C4-2B (cell line): ENCODE measurements at regions not wholly inside any gene's neighbourhood (a gene's known extent, or its start where the extent isn't known, plus 50 kb on each side); places are given as distances from the start of the nearest gene placed in this dataset.

Source experiments
- H3K27ac ChIP-seq: fragments of 450-650 bp; 2 replicates; pipeline ENCODE4 v1.5.1; 2017
- CTCF ChIP-seq: fragments of 450-650 bp; conservative IDR thresholded peaks from 2 replicates; pipeline ENCODE4 v1.5.1; 2017; ENCODE audit warnings: mild to moderate bottlenecking
- ZFX ChIP-seq: fragments of 450-650 bp; IDR thresholded peaks from 2 replicates; pipeline ENCODE4 v1.6.1; 2017

- no peak for TF ChIP-seq CTCF
- TF ChIP-seq ZFX = no peak
- H3K27ac ChIP-seq = no peak overlapping the region
These were observed 81.6 kb upstream of the CHST15 start for GRCh38 chr10:124174673-124175645.

- TF ChIP-seq CTCF (no peak), ZFX (no peak)
- no peak overlapping the region for H3K27ac ChIP-seq
These were observed 80.7 kb upstream of the CHST15 start for GRCh38 chr10:124174071-124174566.

- H3K27ac ChIP-seq = no peak overlapping the region
- no peak for TF ChIP-seq CTCF
- TF ChIP-seq ZFX = no peak
These were observed 80.0 kb upstream of the CHST15 start for GRCh38 chr10:124173298-124173900.

GRCh38 chr10:124172181-124172916, 79.0 kb upstream of the CHST15 start:
- no peak overlapping the region for H3K27ac ChIP-seq
- no peak for TF ChIP-seq CTCF
- TF ChIP-seq ZFX = no peak

- TF ChIP-seq ZFX = no peak
- no peak for TF ChIP-seq CTCF
- no peak overlapping the region for H3K27ac ChIP-seq
These were observed 78.2 kb upstream of the CHST15 start for GRCh38 chr10:124171561-124171960.

GRCh38 chr10:124170631-124171030, 77.2 kb upstream of the CHST15 start:
- H3K27ac ChIP-seq = no peak overlapping the region
- TF ChIP-seq CTCF (no peak), ZFX (no peak)
